RPMI7951 (cell line): ENCODE measurements at regions not wholly inside any gene's neighbourhood (a gene's known extent, or its start where the extent isn't known, plus 50 kb on each side); places are given as distances from the start of the nearest gene placed in this dataset.

ENCODE experiments used
- DNase-seq: peaks from one replicate; pipeline ENCODE4 v3.0.0-alpha.2; 2012; ENCODE audit warnings: low read depth

DNA sequence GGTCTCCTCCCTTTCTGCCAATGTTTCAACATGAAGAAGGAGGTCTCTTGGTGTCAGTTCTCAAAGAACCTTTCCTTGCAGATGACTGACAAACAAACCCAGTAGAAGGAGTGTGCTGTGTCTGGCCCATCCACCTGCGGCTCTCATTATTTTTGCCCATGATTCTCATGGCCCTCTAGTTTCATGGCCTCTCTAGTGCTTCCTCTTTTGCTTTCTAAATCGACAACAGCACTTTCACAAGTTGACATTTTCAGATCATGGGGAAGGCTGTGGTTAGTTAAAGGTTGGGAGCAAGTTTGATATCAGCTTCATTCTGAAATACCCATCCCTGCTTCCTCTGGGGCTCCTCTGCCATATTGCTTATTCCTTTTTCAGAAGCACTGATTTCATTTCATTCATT, 805.2 kb downstream of the SLC4A3 start:
- no peak for DNase-seq

GRCh38 chr2:220433131-220433530, 805.7 kb downstream of the SLC4A3 start:
- DNase-seq = no peak

GRCh38 chr2:220434385-220434784, 807.0 kb downstream of the SLC4A3 start:
- peak; percentile 47 for DNase-seq

GRCh38 chr2:220437938-220438337, 810.5 kb downstream of the SLC4A3 start:
- no peak for DNase-seq

GRCh38 chr2:220440731-220441130, 813.3 kb downstream of the SLC4A3 start:
- DNase-seq = no peak

DNA sequence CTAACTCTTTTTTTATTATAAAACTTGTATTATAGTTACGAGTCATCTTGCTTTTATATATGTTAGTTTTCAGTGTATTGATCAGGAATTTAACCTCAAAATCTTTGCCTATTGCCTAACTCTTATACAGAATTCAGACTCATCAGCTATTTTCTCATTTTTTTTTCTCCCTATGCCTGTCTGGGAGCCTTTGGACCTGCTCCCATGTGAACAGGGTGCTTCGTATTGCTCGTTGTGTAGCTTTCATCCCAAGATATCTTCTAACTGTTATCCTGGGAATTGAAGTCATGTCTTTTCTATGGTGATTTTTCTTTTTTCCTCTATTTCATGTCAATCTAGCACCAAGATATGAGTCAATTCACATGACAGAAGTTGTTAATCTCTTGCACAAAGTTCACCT, 814.0 kb downstream of the SLC4A3 start:
- DNase-seq = no peak

DNA sequence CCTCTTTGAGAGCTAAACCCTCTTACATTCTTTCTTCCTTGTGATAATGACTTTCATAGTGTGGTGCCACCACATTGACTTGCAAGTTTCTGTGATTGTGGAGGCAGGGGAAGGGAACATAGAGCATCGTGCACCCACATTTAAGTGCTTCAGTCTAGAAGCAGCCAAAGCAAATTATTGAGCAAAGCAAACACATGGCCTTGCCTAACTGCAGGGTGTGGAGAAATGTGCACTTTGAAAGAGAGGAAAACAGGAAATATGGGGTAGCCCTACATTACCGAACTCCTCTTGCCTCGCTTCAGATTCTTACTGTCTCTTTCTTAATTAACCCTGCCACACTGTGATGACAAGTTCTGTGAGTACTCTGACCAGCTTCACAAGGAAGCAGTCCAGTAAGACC, 814.6 kb downstream of the SLC4A3 start:
- no peak for DNase-seq

GRCh38 chr2:220445429-220446105, 818.1 kb downstream of the SLC4A3 start:
- DNase-seq = peak; percentile 11

DNA sequence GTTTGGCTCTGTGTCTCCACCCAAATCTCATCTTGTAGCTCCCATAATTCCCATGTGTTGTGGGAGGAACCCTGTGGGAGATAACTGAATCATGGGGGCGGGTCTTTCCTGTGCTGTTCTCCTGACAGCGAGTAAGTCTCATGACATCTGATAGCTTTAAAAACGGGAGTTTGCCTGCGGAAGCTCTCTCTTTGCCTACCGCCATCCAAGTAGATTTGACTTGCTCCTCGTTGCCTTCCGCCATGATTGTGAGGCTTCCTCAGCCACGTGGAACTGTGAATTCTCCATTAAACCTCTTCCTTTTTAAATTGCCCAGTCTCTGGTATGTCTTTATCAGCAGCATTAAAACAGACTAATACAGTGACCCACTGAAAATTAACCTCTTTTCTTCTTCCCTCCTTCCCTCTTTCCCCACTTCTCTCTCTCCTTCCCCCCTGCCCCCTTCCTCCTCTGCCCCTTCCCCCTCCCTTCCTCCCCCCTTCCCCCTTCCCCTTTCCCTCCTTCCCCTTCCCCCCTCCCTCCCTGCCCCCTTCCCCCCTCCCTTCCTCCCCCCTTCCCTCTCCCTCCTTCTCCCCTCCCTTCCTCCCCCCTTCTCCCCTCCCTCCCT, 818.8 kb downstream of the SLC4A3 start:
- DNase-seq = peak; percentile 63

GRCh38 chr2:220450846-220451245, 823.4 kb downstream of the SLC4A3 start:
- no peak for DNase-seq

GRCh38 chr2:220451438-220451837, 824.0 kb downstream of the SLC4A3 start:
- DNase-seq = no peak

GRCh38 chr2:220452561-220452960, 825.1 kb downstream of the SLC4A3 start:
- no peak for DNase-seq

DNA sequence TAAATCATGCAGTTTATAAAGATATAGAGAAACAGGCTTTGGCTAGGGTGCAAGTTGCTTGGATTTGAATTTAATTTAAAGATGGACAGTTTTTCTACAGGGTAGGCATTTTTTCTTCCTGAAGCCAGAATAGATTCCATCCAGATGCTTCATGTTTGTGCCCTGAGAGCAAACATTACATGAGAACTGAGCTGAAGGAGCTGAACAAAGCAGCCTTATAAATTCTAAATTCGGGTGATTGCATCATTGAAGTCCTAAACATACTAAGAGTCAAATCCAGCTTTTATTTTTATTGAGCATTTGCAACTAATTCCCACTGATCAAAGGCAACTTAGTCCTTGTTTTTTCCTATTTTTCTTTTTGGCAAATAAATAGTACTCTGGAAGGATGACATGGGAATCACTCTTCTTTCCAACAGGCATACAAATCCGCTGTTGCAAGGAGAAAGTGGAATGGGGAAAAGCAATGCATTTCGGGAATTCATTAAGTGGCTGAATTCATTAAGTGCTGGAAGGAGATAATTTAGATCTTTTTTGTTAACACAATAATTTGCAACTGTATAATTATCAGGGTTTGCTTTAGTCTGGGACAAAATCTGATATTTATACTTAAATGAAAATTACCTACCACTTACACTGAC, 828.0 kb downstream of the SLC4A3 start:
- no peak for DNase-seq

DNA sequence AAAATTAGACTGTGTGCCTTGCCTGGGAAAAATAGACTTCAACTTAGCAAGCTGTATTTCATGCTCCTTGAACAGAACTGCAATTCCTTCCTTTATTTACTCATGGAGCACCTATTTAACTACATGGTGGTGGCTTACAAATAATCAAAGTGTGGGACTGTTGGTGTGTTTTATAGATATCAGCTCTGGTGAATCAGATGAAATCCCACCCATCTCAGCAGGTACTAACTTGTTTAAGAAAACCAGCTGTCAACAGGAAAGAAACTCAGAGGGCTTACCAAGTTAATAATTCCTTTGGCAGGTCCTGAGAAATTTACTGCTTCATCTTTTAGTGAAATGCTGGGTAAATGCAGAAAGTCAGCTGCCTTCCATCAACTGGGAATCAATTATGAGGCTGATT, 830.6 kb downstream of the SLC4A3 start:
- DNase-seq = no peak

DNA sequence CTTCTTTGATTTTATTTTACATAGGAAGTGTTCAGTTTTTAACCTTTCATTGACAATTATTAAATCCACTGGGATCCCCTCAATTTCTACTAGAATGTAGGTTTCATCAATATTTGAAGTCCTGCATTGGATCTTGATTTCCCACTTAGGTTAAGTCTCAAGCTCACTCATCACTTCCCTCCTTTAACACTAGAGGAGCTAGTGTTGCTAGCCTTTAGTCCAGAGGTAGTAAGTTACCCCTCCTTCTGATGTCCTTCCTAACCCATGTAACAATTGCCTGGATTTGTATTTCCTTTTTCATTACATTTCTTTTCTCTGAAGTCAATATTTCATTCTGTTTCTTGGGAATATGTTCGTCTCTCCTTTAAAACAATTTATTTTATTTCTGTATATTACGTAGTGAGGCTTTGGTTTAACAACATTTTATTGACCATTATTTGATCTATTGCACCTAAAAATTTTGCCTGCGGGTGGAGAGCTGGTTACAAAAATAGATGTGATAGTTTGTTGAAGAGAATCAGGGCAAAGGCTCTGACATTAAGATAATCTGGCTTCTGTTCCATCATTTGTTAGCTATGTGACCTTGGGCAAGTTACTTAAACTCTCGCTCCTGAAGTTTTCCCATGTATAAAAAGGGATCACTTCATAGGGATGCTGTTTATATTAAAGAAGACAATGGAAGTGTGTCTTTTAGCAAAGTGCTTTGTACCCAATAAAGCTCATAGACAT, 833.0 kb downstream of the SLC4A3 start:
- DNase-seq = peak; percentile 17

GRCh38 chr2:220463876-220464275, 836.4 kb downstream of the SLC4A3 start:
- DNase-seq = no peak

DNA sequence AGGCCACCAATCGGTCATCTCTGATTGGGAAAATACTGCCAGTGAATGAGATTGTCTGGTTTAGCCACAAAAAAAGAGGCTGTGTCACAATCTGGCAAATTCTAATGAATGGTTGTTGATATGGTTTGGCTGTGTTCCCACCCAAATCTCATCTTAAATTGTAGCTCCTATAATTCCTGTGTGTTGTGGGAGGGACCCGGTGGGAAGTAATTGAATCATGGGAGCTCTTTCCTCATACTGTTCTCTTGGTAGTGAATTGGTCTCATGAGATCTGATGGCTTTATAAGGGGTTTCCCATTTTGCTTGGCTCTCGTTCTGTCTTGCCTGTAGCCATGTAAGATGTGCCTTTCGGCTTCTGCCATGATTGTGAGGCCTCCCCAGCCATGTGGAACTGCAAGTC, 838.3 kb downstream of the SLC4A3 start:
- no peak for DNase-seq

- no peak for DNase-seq
Measured at GRCh38 chr2:220466251-220466691, 838.8 kb downstream of the SLC4A3 start.

DNA sequence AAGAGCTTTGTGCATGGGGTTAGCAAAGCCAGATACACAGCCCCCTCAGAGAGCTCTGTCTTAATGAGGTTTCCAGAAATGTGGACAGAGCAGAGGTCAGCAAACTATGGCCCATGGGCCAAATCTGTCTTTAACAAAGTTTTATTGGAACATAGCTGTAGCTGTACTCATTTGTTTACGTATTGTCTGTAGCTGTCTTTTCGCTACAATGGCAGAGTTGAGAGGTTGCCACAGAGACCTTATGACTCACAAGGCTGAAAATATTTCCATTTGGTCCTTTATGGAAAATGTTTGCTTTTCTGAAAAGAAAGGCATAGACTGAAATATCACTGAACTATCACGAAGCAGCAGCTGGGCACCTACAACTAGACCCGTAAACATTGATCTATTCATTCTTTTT, 841.8 kb downstream of the SLC4A3 start:
- peak; percentile 49 for DNase-seq

GRCh38 chr2:220473611-220474010, 846.2 kb downstream of the SLC4A3 start:
- DNase-seq = peak; percentile 39

DNA sequence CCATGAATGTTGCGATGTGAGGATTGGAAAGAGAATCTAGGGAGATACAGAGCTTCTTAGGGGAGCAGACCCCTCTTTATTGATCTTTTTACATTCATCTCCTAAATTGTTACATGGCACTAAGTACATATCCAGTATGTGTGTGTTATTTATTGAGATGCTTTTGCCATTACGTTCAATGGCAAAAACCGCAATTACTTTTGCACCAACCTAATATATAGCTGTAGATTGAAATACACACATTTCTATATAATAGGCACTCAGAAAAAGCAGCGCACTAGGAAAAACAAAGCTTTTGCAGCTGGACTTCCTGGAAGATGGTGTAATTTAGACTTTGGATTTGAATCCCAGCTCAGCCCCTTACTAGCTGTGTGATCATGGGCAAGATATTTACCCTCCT, 849.4 kb downstream of the SLC4A3 start:
- no peak for DNase-seq

GRCh38 chr2:220478305-220479058, 851.1 kb downstream of the SLC4A3 start:
- no peak for DNase-seq
